ENCODE measurements at regions not wholly inside any gene's neighbourhood (a gene's known extent, or its start where the extent isn't known, plus 50 kb on each side); places are given as distances from the start of the nearest gene placed in this dataset.

GRCh38 chr5:176173647-176174046 lies 64.6 kb upstream of the SIMC1 start:
- Mint-ChIP-seq H3K36me3 (ENCODE audit: low read depth) (no peaks in the 10 kb centered on the region), H3K4me1 (no peaks in the 10 kb centered on the region), H3K9me3 (peaks cover 3% of the 10 kb centered on the region), H3K27ac (ENCODE audit: unreplicated experiment) (no peak overlapping the region), H3K27me3 (ENCODE audit: low read depth) (peaks cover 45% of the 10 kb centered on the region), H3K4me3 (no peak overlapping the region)
- no peak for DNase-seq (ENCODE audit: low read depth, low spot score)
- no peak for TF ChIP-seq CTCF (conservative IDR thresholded peaks at IDR 0.05)

GRCh38 chr5:176174345-176175025 lies 63.7 kb upstream of the SIMC1 start:
- DNase-seq (ENCODE audit: low read depth, low spot score) = no peak
- Mint-ChIP-seq H3K27me3 (ENCODE audit: low read depth) (peaks cover 49% of the 10 kb centered on the region), H3K4me3 (no peak overlapping the region), H3K27ac (ENCODE audit: unreplicated experiment) (no peak overlapping the region), H3K4me1 (no peaks in the 10 kb centered on the region), H3K9me3 (peaks cover 5% of the 10 kb centered on the region), H3K36me3 (ENCODE audit: low read depth) (no peaks in the 10 kb centered on the region)
- no peak for TF ChIP-seq CTCF (conservative IDR thresholded peaks at IDR 0.05)

GRCh38 chr5:176175101-176175852 lies 62.9 kb upstream of the SIMC1 start:
- no peak for TF ChIP-seq CTCF (conservative IDR thresholded peaks at IDR 0.05)
- Mint-ChIP-seq H3K36me3 (ENCODE audit: low read depth) (no peaks in the 10 kb centered on the region), H3K9me3 (peaks cover 5% of the 10 kb centered on the region), H3K27ac (ENCODE audit: unreplicated experiment) (no peak overlapping the region), H3K27me3 (ENCODE audit: low read depth) (peaks cover 50% of the 10 kb centered on the region), H3K4me3 (no peak overlapping the region), H3K4me1 (no peaks in the 10 kb centered on the region)
- no peak for DNase-seq (ENCODE audit: low read depth, low spot score)

GRCh38 chr5:176176231-176176630 lies 62.0 kb upstream of the SIMC1 start:
- Mint-ChIP-seq H3K9me3 (peaks cover 5% of the 10 kb centered on the region), H3K4me3 (no peak overlapping the region), H3K36me3 (ENCODE audit: low read depth) (no peaks in the 10 kb centered on the region), H3K27ac (ENCODE audit: unreplicated experiment) (no peak overlapping the region), H3K4me1 (no peaks in the 10 kb centered on the region), H3K27me3 (ENCODE audit: low read depth) (peaks cover 58% of the 10 kb centered on the region)
- no peak for DNase-seq (ENCODE audit: low read depth, low spot score)
- no peak for TF ChIP-seq CTCF (conservative IDR thresholded peaks at IDR 0.05)

- peaks cover 5% of the 10 kb centered on the region for H3K9me3 Mint-ChIP-seq
- H3K27ac Mint-ChIP-seq (ENCODE audit: unreplicated experiment) = no peak overlapping the region
- peaks cover 73% of the 10 kb centered on the region for H3K27me3 Mint-ChIP-seq (ENCODE audit: low read depth)
- H3K4me1 Mint-ChIP-seq = no peaks in the 10 kb centered on the region
- no peak for DNase-seq (ENCODE audit: low read depth, low spot score)
- TF ChIP-seq CTCF (conservative IDR thresholded peaks at IDR 0.05) = no peak
- H3K36me3 Mint-ChIP-seq (ENCODE audit: low read depth) = no peaks in the 10 kb centered on the region
- no peak overlapping the region for H3K4me3 Mint-ChIP-seq
Measured at GRCh38 chr5:176178789-176179188, 59.4 kb upstream of the SIMC1 start.
